SK-N-SH (cell line): ENCODE measurements at regions not wholly inside any gene's neighbourhood (a gene's known extent, or its start where the extent isn't known, plus 50 kb on each side); places are given as distances from the start of the nearest gene placed in this dataset.

Source experiments
- CTCF ChIA-PET: fragments of 300-600, 350-600 bp; formaldehyde crosslinking; extraction: SDS; loops from one replicate; lab custom pipeline; 2021; lab: Yijun Ruan, JAX
- POLR2A ChIA-PET: fragments of 350-600 bp; sonication (Branson Sonifier 250); formaldehyde crosslinking; extraction: SDS; loops from one replicate; lab custom pipeline; 2020; ENCODE audit warnings: antibody characterized with exemption, inconsistent platforms; lab: Yijun Ruan, JAX
- DNase-seq: peaks from one replicate; pipeline ENCODE4 v3.0.0; 2012
- H2AFZ ChIP-seq: fragments of 200-600 bp; sonication (generic); 2 replicates; pipeline ENCODE4 v1.8.1; 2016; ENCODE audit warnings: antibody characterized with exemption, mild to moderate bottlenecking, low read depth
- H3F3A ChIP-seq: fragments of 200-600 bp; sonication (generic); replicated peaks from 2 replicates; pipeline ENCODE3; 2016; ENCODE audit warnings: antibody characterized with exemption, mild to moderate bottlenecking; ENCODE audit not compliant: insufficient read depth
- H3K27ac ChIP-seq, 2 experiments: fragments of 200-500 bp in 1 of 2; fragments of 200-600 bp in 1 of 2; sonication (Bioruptor generic) in 1 of 2; sonication (generic), shearing (Covaris generic) in 1 of 2; 2 replicates each; pipeline versions ENCODE4 v1.5.1 to v1.6.1; 2014 to 2016; ENCODE audit warnings: low read depth in 2 of 2, inconsistent platforms in 1 of 2, low read length in 1 of 2, mild to moderate bottlenecking in 1 of 2, mixed read lengths in 1 of 2
- H3K27me3 ChIP-seq: fragments of 200-600 bp; sonication (generic), shearing (Covaris generic); 2 replicates; pipeline ENCODE4 v1.6.1; 2016; ENCODE audit warnings: mixed run types; ENCODE audit not compliant: insufficient read depth
- H3K36me3 ChIP-seq, 2 experiments: fragments of 200-500 bp in 1 of 2; fragments of 200-600 bp in 1 of 2; sonication (Bioruptor generic) in 1 of 2; sonication (generic) in 1 of 2; replicated peaks in 1 of 2; 2 replicates each; pipeline versions ENCODE3 to v1.5.1; 2014 to 2016; ENCODE audit warnings: low read length in 1 of 2, mild to moderate bottlenecking in 1 of 2; ENCODE audit not compliant: insufficient read depth in 2 of 2, control insufficient read depth in 1 of 2
- H3K4me1 ChIP-seq, 2 experiments: fragments of 200-500 bp in 1 of 2; fragments of 200-600 bp in 1 of 2; sonication (Bioruptor generic) in 1 of 2; sonication (generic), shearing (Covaris generic) in 1 of 2; 2 replicates each; pipeline versions ENCODE4 v1.5.1 to v1.6.1; 2014 to 2016; ENCODE audit warnings: low read depth in 1 of 2, low read length in 1 of 2, mixed run types in 1 of 2; ENCODE audit not compliant: insufficient read depth in 2 of 2, control insufficient read depth in 1 of 2
- H3K4me2 ChIP-seq: fragments of 200-600 bp; sonication (generic), shearing (Covaris generic); 2 replicates; pipeline ENCODE4 v1.6.1; 2017; ENCODE audit warnings: mixed run types
- H3K4me3 ChIP-seq, 2 experiments: fragments of 200-500 bp in 1 of 2; fragments of 200-600 bp in 1 of 2; sonication (Bioruptor generic) in 1 of 2; sonication (generic), shearing (Covaris generic) in 1 of 2; 2 replicates each; pipeline versions ENCODE4 v1.5.1 to v1.8.1; 2014 to 2016; ENCODE audit warnings: low read depth in 2 of 2, inconsistent platforms in 1 of 2, low read length in 1 of 2, mild to moderate bottlenecking in 1 of 2, mixed read lengths in 1 of 2, moderate library complexity in 1 of 2
- H3K79me2 ChIP-seq: fragments of 200-600 bp; sonication (generic); 2 replicates; pipeline ENCODE4 v1.8.1; 2017; ENCODE audit warnings: mild to moderate bottlenecking; ENCODE audit not compliant: insufficient read depth
- H3K9ac ChIP-seq: fragments of 200-600 bp; sonication (generic); 2 replicates; pipeline ENCODE4 v1.6.1; 2017; ENCODE audit warnings: mixed run types
- H3K9me2 ChIP-seq: fragments of 200-600 bp; sonication (generic); 2 replicates; pipeline ENCODE4 v1.6.1; 2017; ENCODE audit warnings: mixed run types
- H3K9me3 ChIP-seq: fragments of 200-600 bp; sonication (generic); 2 replicates; pipeline ENCODE4 v1.6.1; 2017; ENCODE audit warnings: mixed run types, mild to moderate bottlenecking, moderate library complexity
- H4K20me1 ChIP-seq: fragments of 200-600 bp; sonication (generic); 2 replicates; pipeline ENCODE4 v1.6.1; 2017; ENCODE audit warnings: mild to moderate bottlenecking, mixed run types; ENCODE audit not compliant: insufficient read depth
- ELF1 ChIP-seq: IDR thresholded peaks from 2 replicates; pipeline ENCODE4 v1.4.0; 2012
- EP300 ChIP-seq, 2 experiments: IDR thresholded peaks; 2 replicates each; pipeline versions ENCODE4 v1.4.0 to v1.6.1; 2012; ENCODE audit warnings: borderline replicate concordance in 1 of 2, low read depth in 1 of 2, low read length in 1 of 2
- FOXJ3 ChIP-seq: sonication (generic); formaldehyde crosslinking; IDR thresholded peaks from 2 replicates; pipeline ENCODE4 v1.5.1; 2020; ENCODE audit warnings: mild to moderate bottlenecking, missing genetic modification reagents
- FOXM1 ChIP-seq: IDR thresholded peaks from 2 replicates; pipeline ENCODE4 v1.4.0; 2012; ENCODE audit warnings: low read depth, mild to moderate bottlenecking
- GABPA ChIP-seq: IDR thresholded peaks from 2 replicates; pipeline ENCODE4 v1.4.0; 2012; ENCODE audit warnings: low read depth, mild to moderate bottlenecking
- IRF3 ChIP-seq: fragments of 150-350 bp; IDR thresholded peaks from 2 replicates; pipeline ENCODE4 v1.6.1; 2016; ENCODE audit warnings: mild to moderate bottlenecking, low read depth, low read length
- JUND ChIP-seq: IDR thresholded peaks from 2 replicates; pipeline ENCODE4 v1.4.0; 2012
- MAX ChIP-seq: IDR thresholded peaks from 2 replicates; pipeline ENCODE4 v1.4.0; 2012; ENCODE audit warnings: low read depth
- MXI1 ChIP-seq: IDR thresholded peaks from 2 replicates; pipeline ENCODE4 v1.6.1; 2012; ENCODE audit warnings: mild to moderate bottlenecking, low read depth, low read length, improper control_type of control experiment
- PBX3 ChIP-seq: IDR thresholded peaks from 2 replicates; pipeline ENCODE4; 2012
- RFX5 ChIP-seq: IDR thresholded peaks from 2 replicates; pipeline ENCODE4 v1.6.1; 2012; ENCODE audit warnings: mild to moderate bottlenecking, improper control_type of control experiment, low read length
- RXRA ChIP-seq: IDR thresholded peaks from 2 replicates; pipeline ENCODE4 v1.4.0; 2012; ENCODE audit warnings: low read depth, mild to moderate bottlenecking, borderline replicate concordance
- SIN3A ChIP-seq: IDR thresholded peaks from 2 replicates; pipeline ENCODE4 v1.6.1; 2012; ENCODE audit warnings: low read depth, mild to moderate bottlenecking, low read length, moderate library complexity, borderline replicate concordance
- TAF1 ChIP-seq: IDR thresholded peaks from 2 replicates; pipeline ENCODE4 v1.6.1; 2012; ENCODE audit warnings: low read depth, mild to moderate bottlenecking, low read length, moderate library complexity, borderline replicate concordance
- TCF12 ChIP-seq: IDR thresholded peaks from 2 replicates; pipeline ENCODE4 v1.4.0; 2012
- USF1 ChIP-seq: IDR thresholded peaks from 2 replicates; pipeline ENCODE4 v1.4.0; 2012; ENCODE audit warnings: low read depth, borderline replicate concordance
- YY1 ChIP-seq: IDR thresholded peaks from 2 replicates; pipeline ENCODE4 v1.4.0; 2012; ENCODE audit warnings: low read depth, mild to moderate bottlenecking
- ZBTB33 ChIP-seq: IDR thresholded peaks from 2 replicates; pipeline ENCODE4 v1.4.0; 2012; ENCODE audit warnings: low read depth, borderline replicate concordance
- WGBS: methylation state at CpG from one replicate; pipeline ENCODE4 v1.1.6; 2017; ENCODE audit warnings: low lambda C conversion rate; 5-methylcytosine and 5-hydroxymethylcytosine counted together

- Histone ChIP-seq H3K9me2 (no peaks in the 10 kb centered on the region), H2AFZ (no peak overlapping the region), H3K9ac (no peak overlapping the region)
- TF ChIP-seq FOXM1 (no peak), JUND (no peak), USF1 (no peak), RFX5 (no peak), ZBTB33 (no peak), PBX3 (no peak), SIN3A (no peak)
- TF ChIP-seq, all 33 proteins: peak for 0
- ChIA-PET CTCF (no interaction called here), POLR2A (no interaction called here)
- H3K36me3 ChIP-seq, result no peaks in the 10 kb centered on the region
- H3K9me3 ChIP-seq, result no peaks in the 10 kb centered on the region
- no peak overlapping the region for H3K27ac ChIP-seq
- no peak overlapping the region for H3K4me3 ChIP-seq
- H3K27me3 ChIP-seq, result no peaks in the 10 kb centered on the region
- no peaks in the 10 kb centered on the region for H3F3A ChIP-seq
- H3K4me1 ChIP-seq, result no peaks in the 10 kb centered on the region
- H3K79me2 ChIP-seq, result no peaks in the 10 kb centered on the region
- H3K4me2 ChIP-seq, result no peak overlapping the region
- no peak for DNase-seq
- WGBS, result 68% methylated on average over 2 of the region's 2 CpGs
- no peaks in the 10 kb centered on the region for H4K20me1 ChIP-seq
These were observed 1363.6 kb upstream of the CDH2 start for GRCh38 chr18:29540548-29540947.

GRCh38 chr18:29531746-29532145, 1354.8 kb upstream of the CDH2 start:
- H3K9ac ChIP-seq, result no peak overlapping the region
- H3K4me3 ChIP-seq, result no peak overlapping the region
- H3K27me3 ChIP-seq, result no peaks in the 10 kb centered on the region
- H3K79me2 ChIP-seq, result no peaks in the 10 kb centered on the region
- H3K9me2 ChIP-seq, result no peaks in the 10 kb centered on the region
- H3K4me1 ChIP-seq, result no peaks in the 10 kb centered on the region
- H2AFZ ChIP-seq, result no peak overlapping the region
- TF ChIP-seq FOXJ3 (no peak), RXRA (no peak), YY1 (no peak), MAX (no peak), MXI1 (no peak), GABPA (no peak), ELF1 (no peak), IRF3 (no peak), RFX5 (no peak), TCF12 (no peak), TAF1 (no peak), USF1 (no peak), PBX3 (no peak), EP300 (IDR thresholded peaks at IDR 0.05; ENCODE audit: borderline replicate concordance in 1 of 2, low read depth in 1 of 2, low read length in 1 of 2) (no peak)
- no peaks in the 10 kb centered on the region for H3K36me3 ChIP-seq
- ChIA-PET CTCF (no interaction called here), POLR2A (no interaction called here)
- DNase-seq, result no peak
- H4K20me1 ChIP-seq, result no peaks in the 10 kb centered on the region
- H3F3A ChIP-seq, result peaks cover 4% of the 10 kb centered on the region
- H3K4me2 ChIP-seq, result no peak overlapping the region
- no peaks in the 10 kb centered on the region for H3K9me3 ChIP-seq
- H3K27ac ChIP-seq, result no peak overlapping the region
